Endothelial cell of umbilical vein (primary cell): ENCODE measurements at regions not wholly inside any gene's neighbourhood (a gene's known extent, or its start where the extent isn't known, plus 50 kb on each side); places are given as distances from the start of the nearest gene placed in this dataset.

Experiments
- BruUV-seq: library from RNA; stranded (reverse); fragments of 400-500 nt; replicated peaks from 2 replicates; lab custom pipeline; 2021; lab: Mats Ljungman, UMichigan
- CTCF ChIA-PET: fragments of 300-600, 350-600 bp; sonication (Branson Sonifier 250); formaldehyde crosslinking; loops from one replicate; lab custom pipeline; 2021; ENCODE audit warnings: antibody characterized with exemption, inconsistent platforms; lab: Charles Lee
- POLR2A ChIA-PET: fragments of 300-600, 350-600 bp; sonication (Branson Sonifier 250); formaldehyde crosslinking; loops from one replicate; lab custom pipeline; 2021; ENCODE audit warnings: antibody characterized with exemption, inconsistent platforms; lab: Charles Lee
- DNase-seq: peaks from one replicate; pipeline ENCODE4 v3.0.0-alpha.2; 2011; ENCODE audit warnings: low read depth, low spot score
- FAIRE-seq: peaks from 2 replicates; lab custom pipeline; 2011; peaks lifted over from hg19 to GRCh38; lab: Jason Lieb, UNC
- H2AFZ ChIP-seq: 2 replicates; pipeline ENCODE4 v1.6.0; 2012; ENCODE audit warnings: low read depth, low read length, control low read depth, inconsistent platforms
- H3K27ac ChIP-seq: 2 replicates; pipeline ENCODE4 v1.5.1; 2011; ENCODE audit warnings: low read depth, mild to moderate bottlenecking, control low read depth, low read length, moderate library complexity; ENCODE audit not compliant: insufficient read depth
- H3K27me3 ChIP-seq, 2 experiments: 2 replicates each; pipeline versions ENCODE4 v1.6.0 to v1.6.1; 2011; ENCODE audit warnings: low read length in 2 of 2, mixed read lengths in 1 of 2; ENCODE audit not compliant: control insufficient read depth in 2 of 2, insufficient read depth in 2 of 2
- H3K36me3 ChIP-seq, 2 experiments: 2 replicates in 1 of 2; 3 replicates in 1 of 2; pipeline ENCODE4 v1.5.1; 2011; ENCODE audit warnings: low read length in 2 of 2, mild to moderate bottlenecking in 1 of 2, moderate library complexity in 1 of 2; ENCODE audit not compliant: control insufficient read depth in 2 of 2, insufficient read depth in 2 of 2; ENCODE audit errors: extremely low read depth in 1 of 2
- H3K4me1 ChIP-seq: 3 replicates; pipeline ENCODE4 v1.5.1; 2011; ENCODE audit warnings: mild to moderate bottlenecking, low read length; ENCODE audit not compliant: control insufficient read depth, insufficient read depth; ENCODE audit errors: extremely low read depth
- H3K4me2 ChIP-seq: 2 replicates; pipeline ENCODE4 v1.6.1; 2011; ENCODE audit warnings: low read length, control low read depth, mixed read lengths; ENCODE audit not compliant: insufficient read depth
- H3K4me3 ChIP-seq, 3 experiments: fragments of 200-600 bp in 1 of 3; sonication (generic), shearing (Covaris generic) in 1 of 3; replicated peaks in 1 of 3; 2 replicates each; pipeline ENCODE4 v1.5.1; 2011 to 2016; ENCODE audit warnings: control low read depth in 3 of 3, low read length in 3 of 3, mild to moderate bottlenecking in 2 of 3, inconsistent platforms in 1 of 3, low read depth in 1 of 3, moderate library complexity in 1 of 3; ENCODE audit not compliant: insufficient read depth in 1 of 3
- H3K79me2 ChIP-seq: 2 replicates; pipeline ENCODE4 v1.6.0; 2012; ENCODE audit warnings: low read length, inconsistent platforms; ENCODE audit not compliant: control insufficient read depth, insufficient read depth
- H3K9ac ChIP-seq: replicated peaks from 2 replicates; pipeline ENCODE3; 2011; ENCODE audit warnings: low read length, control low read depth; ENCODE audit not compliant: insufficient read depth; ENCODE audit errors: extremely low read depth
- H3K9me1 ChIP-seq: replicated peaks from 3 replicates; pipeline ENCODE4 v1.6.0; 2011; ENCODE audit warnings: mild to moderate bottlenecking, low read length; ENCODE audit not compliant: control insufficient read depth, insufficient read depth; ENCODE audit errors: extremely low read depth
- H3K9me3 ChIP-seq: replicated peaks from 2 replicates; pipeline ENCODE4 v1.5.1; 2012; ENCODE audit warnings: low read length, inconsistent platforms; ENCODE audit not compliant: control insufficient read depth, insufficient read depth
- H4K20me1 ChIP-seq: replicated peaks from 2 replicates; pipeline ENCODE3; 2011; ENCODE audit warnings: mild to moderate bottlenecking, low read length; ENCODE audit not compliant: control insufficient read depth, insufficient read depth; ENCODE audit errors: extremely low read depth
- EZH2 ChIP-seq: IDR thresholded peaks from 2 replicates; pipeline ENCODE4 v1.6.1; 2012; ENCODE audit warnings: borderline replicate concordance, low read depth, mild to moderate bottlenecking, moderate library complexity, low read length, inconsistent platforms; ENCODE audit not compliant: severe bottlenecking
- FOS ChIP-seq: IDR thresholded peaks from 2 replicates; pipeline ENCODE4 v1.6.1; 2011; ENCODE audit warnings: mild to moderate bottlenecking, low read length, moderate library complexity, borderline replicate concordance; ENCODE audit not compliant: insufficient read depth
- GATA2 ChIP-seq: IDR thresholded peaks from 2 replicates; pipeline ENCODE4 v1.7.0; 2011; ENCODE audit warnings: low read depth, mild to moderate bottlenecking, moderate library complexity, mixed read lengths, low read length; ENCODE audit not compliant: insufficient read length, insufficient read depth
- JUN ChIP-seq: IDR thresholded peaks from 2 replicates; pipeline ENCODE4 v1.6.1; 2011; ENCODE audit warnings: borderline replicate concordance, low read depth; ENCODE audit not compliant: insufficient read length, insufficient read depth
- MYC ChIP-seq: IDR thresholded peaks from one replicate; pipeline ENCODE4 v1.6.1; 2011; ENCODE audit warnings: mild to moderate bottlenecking, low read depth, low read length
- POLR2A ChIP-seq: IDR thresholded peaks from 2 replicates; pipeline ENCODE4 v1.6.1; 2012; ENCODE audit warnings: low read depth, mild to moderate bottlenecking, control low read depth, low read length
- POLR2AphosphoS5 ChIP-seq: IDR thresholded peaks from 2 replicates; pipeline ENCODE4 v1.6.1; 2012; ENCODE audit warnings: low read depth, mild to moderate bottlenecking, control low read depth, low read length, moderate library complexity; ENCODE audit not compliant: insufficient read depth
- dilution Hi-C: fragments of 300-500 bp; cut with MboI; formaldehyde crosslinking; loops from one replicate; pipeline ENCODE4 v1.15.0; 2019; ENCODE audit warnings: low sequenced_read_pairs; ENCODE audit not compliant: extremely low pct_ligation_motif_present
- intact Hi-C: fragments of 100-400 bp; cut with micrococcal nuclease; formaldehyde crosslinking; loops from one replicate; pipeline ENCODE4 v1.10.0; 2022
- TF ChIP-seq, protein P1 (sequence below): IDR thresholded peaks from 2 replicates; pipeline ENCODE4 v1.6.1; 2011; ENCODE audit not compliant: insufficient read depth, insufficient read length
- TF ChIP-seq, protein P2 (sequence below), 2 donors: IDR thresholded peaks; 1 replicate in 1 of 2; 2 replicates in 1 of 2; pipeline ENCODE4 v1.5.1; 2011; ENCODE audit warnings: low read length in 2 of 2, mild to moderate bottlenecking in 2 of 2, moderate library complexity in 2 of 2, control low read depth in 1 of 2, inconsistent platforms in 1 of 2, low read depth in 1 of 2; ENCODE audit not compliant: insufficient read depth in 1 of 2; ENCODE audit errors: extremely low read depth in 1 of 2

DNA sequence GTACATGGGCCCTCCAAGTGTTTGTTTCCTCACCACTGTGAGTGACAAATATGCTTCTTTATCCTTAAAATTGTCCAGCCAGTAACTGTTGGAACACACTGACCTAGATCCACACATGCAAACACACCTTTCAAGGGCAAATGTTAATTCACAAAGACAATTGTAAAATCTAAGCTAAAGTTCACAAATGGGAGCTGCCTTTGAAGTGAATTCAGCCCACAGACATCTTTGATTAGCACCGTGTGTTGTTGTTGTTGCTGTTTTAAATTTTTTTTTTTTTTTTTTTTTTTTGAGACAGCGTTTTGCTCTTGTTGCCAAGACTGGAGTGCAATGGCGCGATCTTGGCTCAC, 52.3 kb upstream of the SLC16A1 start:
- Histone ChIP-seq H3K9me3 (no peaks in the 10 kb centered on the region), H3K9ac (no peak overlapping the region), H4K20me1 (no peaks in the 10 kb centered on the region), H3K27ac (no peak overlapping the region), H3K9me1 (no peaks in the 10 kb centered on the region), H3K79me2 (no peaks in the 10 kb centered on the region), H3K4me3 (no peak overlapping the region), H3K4me2 (no peak overlapping the region), H2AFZ (no peak overlapping the region), H3K27me3 (no peaks in the 10 kb centered on the region), H3K36me3 (no peaks in the 10 kb centered on the region), H3K4me1 (no peaks in the 10 kb centered on the region)
- ChIA-PET POLR2A (no interaction called here), CTCF (interaction anchor here (0.7 kb wide), 1 partner anchor 19 kb away, joined by 4 read pairs; no protein-coding TSS in a partner anchor)
- FAIRE-seq (no peak), DNase-seq (no peak)
- no peak for TF ChIP-seq GATA2
- TF ChIP-seq FOS: no peak
- TF ChIP-seq POLR2A: no peak
- TF ChIP-seq, protein P1, sequence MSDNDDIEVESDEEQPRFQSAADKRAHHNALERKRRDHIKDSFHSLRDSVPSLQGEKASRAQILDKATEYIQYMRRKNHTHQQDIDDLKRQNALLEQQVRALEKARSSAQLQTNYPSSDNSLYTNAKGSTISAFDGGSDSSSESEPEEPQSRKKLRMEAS: no peak
- no peak for TF ChIP-seq EZH2
- TF ChIP-seq, protein P2, sequence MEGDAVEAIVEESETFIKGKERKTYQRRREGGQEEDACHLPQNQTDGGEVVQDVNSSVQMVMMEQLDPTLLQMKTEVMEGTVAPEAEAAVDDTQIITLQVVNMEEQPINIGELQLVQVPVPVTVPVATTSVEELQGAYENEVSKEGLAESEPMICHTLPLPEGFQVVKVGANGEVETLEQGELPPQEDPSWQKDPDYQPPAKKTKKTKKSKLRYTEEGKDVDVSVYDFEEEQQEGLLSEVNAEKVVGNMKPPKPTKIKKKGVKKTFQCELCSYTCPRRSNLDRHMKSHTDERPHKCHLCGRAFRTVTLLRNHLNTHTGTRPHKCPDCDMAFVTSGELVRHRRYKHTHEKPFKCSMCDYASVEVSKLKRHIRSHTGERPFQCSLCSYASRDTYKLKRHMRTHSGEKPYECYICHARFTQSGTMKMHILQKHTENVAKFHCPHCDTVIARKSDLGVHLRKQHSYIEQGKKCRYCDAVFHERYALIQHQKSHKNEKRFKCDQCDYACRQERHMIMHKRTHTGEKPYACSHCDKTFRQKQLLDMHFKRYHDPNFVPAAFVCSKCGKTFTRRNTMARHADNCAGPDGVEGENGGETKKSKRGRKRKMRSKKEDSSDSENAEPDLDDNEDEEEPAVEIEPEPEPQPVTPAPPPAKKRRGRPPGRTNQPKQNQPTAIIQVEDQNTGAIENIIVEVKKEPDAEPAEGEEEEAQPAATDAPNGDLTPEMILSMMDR (IDR thresholded peaks at IDR 0.05; ENCODE audit: extremely low read depth in 1 of 2, insufficient read depth in 1 of 2, low read depth in 1 of 2, low read length in 2 of 2): no peak
- TF ChIP-seq POLR2AphosphoS5: no peak
- no peak for TF ChIP-seq JUN
- TF ChIP-seq MYC: no peak
- no TSS peak for BruUV-seq
- intact Hi-C loops: no loop called here
- dilution Hi-C loops: no loop called here
